ENCODE measurements at regions not wholly inside any gene's neighbourhood (a gene's known extent, or its start where the extent isn't known, plus 50 kb on each side); places are given as distances from the start of the nearest gene placed in this dataset.

GRCh38 chr15:70478251-70478990 lies 284.9 kb downstream of the UACA start:
- no peak overlapping the region for H3K9ac ChIP-seq (ENCODE audit: low read length)
- H3K4me3 ChIP-seq (ENCODE audit: low read depth, low read length), result no peak overlapping the region
- no peaks in the 10 kb centered on the region for H3K4me1 ChIP-seq (ENCODE audit: control insufficient read depth, insufficient read depth, low read length)
- H3K9me3 ChIP-seq (ENCODE audit: control insufficient read depth, insufficient read depth, low read depth, low read length), result no peaks in the 10 kb centered on the region
- no peaks in the 10 kb centered on the region; the same call in 1 of the 2 replicates for H3K27me3 ChIP-seq (ENCODE audit: control insufficient read depth, insufficient read depth, low read length)
- no peaks in the 10 kb centered on the region for H3K36me3 ChIP-seq (ENCODE audit: control insufficient read depth, insufficient read depth, low read length)
- H3K27ac ChIP-seq (ENCODE audit: low read depth, low read length), result no peak overlapping the region

GRCh38 chr15:70477750-70478250 lies 285.6 kb downstream of the UACA start:
- Histone ChIP-seq H3K27ac (ENCODE audit: low read depth, low read length) (no peak overlapping the region), H3K4me1 (ENCODE audit: control insufficient read depth, insufficient read depth, low read length) (no peaks in the 10 kb centered on the region), H3K9me3 (ENCODE audit: control insufficient read depth, insufficient read depth, low read depth, low read length) (no peaks in the 10 kb centered on the region), H3K4me3 (ENCODE audit: low read depth, low read length) (no peak overlapping the region), H3K36me3 (ENCODE audit: control insufficient read depth, insufficient read depth, low read length) (no peaks in the 10 kb centered on the region), H3K27me3 (ENCODE audit: control insufficient read depth, insufficient read depth, low read length) (no peaks in the 10 kb centered on the region; the same call in 1 of the 2 replicates), H3K9ac (ENCODE audit: low read length) (no peak overlapping the region)

GRCh38 chr15:70476441-70476840 lies 286.9 kb downstream of the UACA start:
- no peak overlapping the region for H3K4me3 ChIP-seq (ENCODE audit: low read depth, low read length)
- no peaks in the 10 kb centered on the region for H3K4me1 ChIP-seq (ENCODE audit: control insufficient read depth, insufficient read depth, low read length)
- no peaks in the 10 kb centered on the region for H3K36me3 ChIP-seq (ENCODE audit: control insufficient read depth, insufficient read depth, low read length)
- no peaks in the 10 kb centered on the region; the same call in 1 of the 2 replicates for H3K27me3 ChIP-seq (ENCODE audit: control insufficient read depth, insufficient read depth, low read length)
- no peaks in the 10 kb centered on the region for H3K9me3 ChIP-seq (ENCODE audit: control insufficient read depth, insufficient read depth, low read depth, low read length)
- H3K27ac ChIP-seq (ENCODE audit: low read depth, low read length), result no peak overlapping the region
- no peak overlapping the region for H3K9ac ChIP-seq (ENCODE audit: low read length)

- Histone ChIP-seq H3K4me1 (ENCODE audit: control insufficient read depth, insufficient read depth, low read length) (no peaks in the 10 kb centered on the region), H3K27me3 (ENCODE audit: control insufficient read depth, insufficient read depth, low read length) (no peaks in the 10 kb centered on the region; the same call in 1 of the 2 replicates), H3K36me3 (ENCODE audit: control insufficient read depth, insufficient read depth, low read length) (no peaks in the 10 kb centered on the region), H3K9ac (ENCODE audit: low read length) (no peak overlapping the region), H3K27ac (ENCODE audit: low read depth, low read length) (no peak overlapping the region), H3K9me3 (ENCODE audit: control insufficient read depth, insufficient read depth, low read depth, low read length) (no peaks in the 10 kb centered on the region), H3K4me3 (ENCODE audit: low read depth, low read length) (no peak overlapping the region)
Observed at GRCh38 chr15:70475921-70476320, 287.4 kb downstream of the UACA start.

- no peak overlapping the region for H3K9ac ChIP-seq (ENCODE audit: low read length)
- H3K36me3 ChIP-seq (ENCODE audit: control insufficient read depth, insufficient read depth, low read length), result no peaks in the 10 kb centered on the region
- H3K27me3 ChIP-seq (ENCODE audit: control insufficient read depth, insufficient read depth, low read length), result no peaks in the 10 kb centered on the region; the same call in 1 of the 2 replicates
- no peaks in the 10 kb centered on the region for H3K4me1 ChIP-seq (ENCODE audit: control insufficient read depth, insufficient read depth, low read length)
- no peak overlapping the region for H3K27ac ChIP-seq (ENCODE audit: low read depth, low read length)
- no peaks in the 10 kb centered on the region for H3K9me3 ChIP-seq (ENCODE audit: control insufficient read depth, insufficient read depth, low read depth, low read length)
- no peak overlapping the region for H3K4me3 ChIP-seq (ENCODE audit: low read depth, low read length)
Observed at GRCh38 chr15:70475407-70475781, 288.0 kb downstream of the UACA start.

- H3K27ac ChIP-seq (ENCODE audit: low read depth, low read length), result no peak overlapping the region
- no peak overlapping the region for H3K9ac ChIP-seq (ENCODE audit: low read length)
Observed at GRCh38 chr15:70474471-70475406, 288.6 kb downstream of the UACA start.

GRCh38 chr15:70473581-70474370 lies 289.6 kb downstream of the UACA start:
- no peaks in the 10 kb centered on the region; the same call in 1 of the 2 replicates for H3K27me3 ChIP-seq (ENCODE audit: control insufficient read depth, insufficient read depth, low read length)
- H3K9me3 ChIP-seq (ENCODE audit: control insufficient read depth, insufficient read depth, low read depth, low read length), result no peaks in the 10 kb centered on the region
- H3K4me1 ChIP-seq (ENCODE audit: control insufficient read depth, insufficient read depth, low read length), result no peaks in the 10 kb centered on the region
- H3K27ac ChIP-seq (ENCODE audit: low read depth, low read length), result no peak overlapping the region
- H3K4me3 ChIP-seq (ENCODE audit: low read depth, low read length), result no peak overlapping the region
- no peak overlapping the region for H3K9ac ChIP-seq (ENCODE audit: low read length)
- H3K36me3 ChIP-seq (ENCODE audit: control insufficient read depth, insufficient read depth, low read length), result no peaks in the 10 kb centered on the region

More at GRCh38 chr15:70474471-70475406, 288.6 kb downstream of the UACA start:
- Histone ChIP-seq H3K4me1 (ENCODE audit: control insufficient read depth, insufficient read depth, low read length) (no peaks in the 10 kb centered on the region), H3K27me3 (ENCODE audit: control insufficient read depth, insufficient read depth, low read length) (no peaks in the 10 kb centered on the region; the same call in 1 of the 2 replicates), H3K9me3 (ENCODE audit: control insufficient read depth, insufficient read depth, low read depth, low read length) (no peaks in the 10 kb centered on the region), H3K36me3 (ENCODE audit: control insufficient read depth, insufficient read depth, low read length) (no peaks in the 10 kb centered on the region), H3K4me3 (ENCODE audit: low read depth, low read length) (no peak overlapping the region)

- Histone ChIP-seq H3K27ac (ENCODE audit: low read depth, low read length) (no peak overlapping the region), H3K27me3 (ENCODE audit: control insufficient read depth, insufficient read depth, low read length) (no peaks in the 10 kb centered on the region; the same call in 1 of the 2 replicates), H3K9me3 (ENCODE audit: control insufficient read depth, insufficient read depth, low read depth, low read length) (no peaks in the 10 kb centered on the region), H3K9ac (ENCODE audit: low read length) (no peak overlapping the region), H3K4me3 (ENCODE audit: low read depth, low read length) (no peak overlapping the region), H3K4me1 (ENCODE audit: control insufficient read depth, insufficient read depth, low read length) (no peaks in the 10 kb centered on the region), H3K36me3 (ENCODE audit: control insufficient read depth, insufficient read depth, low read length) (no peaks in the 10 kb centered on the region)
Observed at GRCh38 chr15:70471517-70471916, 291.8 kb downstream of the UACA start.

GRCh38 chr15:70470556-70471191 lies 292.7 kb downstream of the UACA start:
- Histone ChIP-seq H3K27me3 (ENCODE audit: control insufficient read depth, insufficient read depth, low read length) (no peaks in the 10 kb centered on the region), H3K4me3 (ENCODE audit: low read depth, low read length) (no peak overlapping the region), H3K9me3 (ENCODE audit: control insufficient read depth, insufficient read depth, low read depth, low read length) (no peaks in the 10 kb centered on the region), H3K9ac (ENCODE audit: low read length) (no peak overlapping the region), H3K4me1 (ENCODE audit: control insufficient read depth, insufficient read depth, low read length) (no peaks in the 10 kb centered on the region), H3K27ac (ENCODE audit: low read depth, low read length) (no peak overlapping the region), H3K36me3 (ENCODE audit: control insufficient read depth, insufficient read depth, low read length) (no peaks in the 10 kb centered on the region)
